ENCODE measurements at regions not wholly inside any gene's neighbourhood (a gene's known extent, or its start where the extent isn't known, plus 50 kb on each side); places are given as distances from the start of the nearest gene placed in this dataset.

DNA sequence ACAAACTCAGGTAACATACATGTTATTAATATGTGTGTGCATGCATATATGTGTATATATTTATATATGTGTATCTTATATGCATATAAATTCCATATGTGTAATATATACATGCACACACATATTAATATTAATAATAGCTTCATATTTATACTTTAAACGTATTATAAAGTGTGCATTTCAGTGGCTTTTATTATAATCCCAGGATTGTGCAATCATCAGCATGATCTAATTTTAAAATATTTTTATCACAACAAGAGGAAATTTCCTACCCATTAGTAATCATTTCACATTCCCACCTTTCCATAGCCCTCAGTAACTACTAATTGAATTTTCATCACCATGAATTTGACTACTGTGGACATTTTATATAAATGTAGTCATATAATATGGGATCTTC, 2211.9 kb upstream of the TENM3 start:
- DNase-seq (ENCODE audit: low read depth, low spot score): no peak
- Histone ChIP-seq H3K27me3 (ENCODE audit: insufficient read depth, insufficient read length) (no peaks in the 10 kb centered on the region), H3K9ac (ENCODE audit: insufficient read length, low read depth) (no peak overlapping the region), H3K9me3 (ENCODE audit: insufficient read depth, low read length) (no peaks in the 10 kb centered on the region), H3K4me3 (ENCODE audit: insufficient read length, low read depth) (no peak overlapping the region), H3K4me1 (ENCODE audit: insufficient read depth, insufficient read length) (no peaks in the 10 kb centered on the region), H3K36me3 (ENCODE audit: insufficient read depth, insufficient read length, low read length) (no peaks in the 10 kb centered on the region)
- TF ChIP-seq ZNF274 (IDR thresholded peaks at IDR 0.05; ENCODE audit: low read depth, low read length) (no peak), SUZ12 (IDR thresholded peaks at IDR 0.05; ENCODE audit: extremely low read depth, insufficient read depth, insufficient read length) (no peak), YY1 (IDR thresholded peaks at IDR 0.05; ENCODE audit: insufficient read depth, insufficient read length) (no peak)

DNA sequence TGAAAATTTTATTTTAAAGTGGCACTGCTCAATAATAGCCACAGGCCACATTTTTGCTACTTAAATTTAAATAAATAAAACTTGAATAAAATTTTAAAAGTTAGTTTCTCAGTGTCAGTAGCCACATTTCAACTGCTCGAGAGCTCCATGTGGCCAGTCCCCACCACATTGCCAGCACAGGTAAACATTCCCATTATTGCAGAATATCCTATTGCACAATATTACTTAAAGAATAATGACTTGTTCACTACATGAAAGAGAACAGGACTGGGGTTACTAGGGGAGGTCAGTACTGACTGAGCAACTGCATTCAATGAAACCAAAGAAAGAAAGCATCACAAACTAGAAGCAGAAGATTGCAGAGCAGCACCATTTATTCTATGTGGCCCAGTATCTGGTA, 2201.6 kb upstream of the TENM3 start:
- Histone ChIP-seq H3K9me3 (ENCODE audit: insufficient read depth, low read length) (no peaks in the 10 kb centered on the region), H3K4me1 (ENCODE audit: insufficient read depth, insufficient read length) (no peaks in the 10 kb centered on the region), H3K4me3 (ENCODE audit: insufficient read length, low read depth) (no peak overlapping the region), H3K36me3 (ENCODE audit: insufficient read depth, insufficient read length, low read length) (no peaks in the 10 kb centered on the region), H3K9ac (ENCODE audit: insufficient read length, low read depth) (no peak overlapping the region), H3K27me3 (ENCODE audit: insufficient read depth, insufficient read length) (no peaks in the 10 kb centered on the region)
- DNase-seq (ENCODE audit: low read depth, low spot score): no peak
- TF ChIP-seq YY1 (IDR thresholded peaks at IDR 0.05; ENCODE audit: insufficient read depth, insufficient read length) (no peak), ZNF274 (IDR thresholded peaks at IDR 0.05; ENCODE audit: low read depth, low read length) (no peak), SUZ12 (IDR thresholded peaks at IDR 0.05; ENCODE audit: extremely low read depth, insufficient read depth, insufficient read length) (no peak)

DNA sequence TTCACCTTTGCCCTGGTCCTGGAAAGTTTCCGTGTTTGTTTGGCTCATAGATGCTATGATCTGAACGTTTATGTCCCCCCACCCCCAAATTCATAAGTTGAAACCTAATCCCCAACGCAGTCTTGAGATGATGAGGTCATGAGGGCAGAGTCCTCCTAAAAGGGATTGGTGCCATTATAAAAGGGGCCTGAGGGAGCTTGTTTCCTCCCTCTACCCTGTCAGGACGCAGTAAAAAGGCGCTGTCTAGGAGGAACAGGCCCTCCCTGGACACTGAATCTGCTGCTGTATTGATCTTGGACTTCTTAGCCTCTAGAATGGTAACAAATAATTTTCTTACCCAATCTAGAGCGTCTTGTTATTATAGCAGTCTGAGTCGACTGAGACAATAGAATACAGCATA, 2190.6 kb upstream of the TENM3 start:
- no peak for DNase-seq (ENCODE audit: low read depth, low spot score)
- Histone ChIP-seq H3K4me3 (ENCODE audit: insufficient read length, low read depth) (no peak overlapping the region), H3K9me3 (ENCODE audit: insufficient read depth, low read length) (no peaks in the 10 kb centered on the region), H3K27me3 (ENCODE audit: insufficient read depth, insufficient read length) (no peaks in the 10 kb centered on the region), H3K36me3 (ENCODE audit: insufficient read depth, insufficient read length, low read length) (no peaks in the 10 kb centered on the region), H3K4me1 (ENCODE audit: insufficient read depth, insufficient read length) (no peaks in the 10 kb centered on the region), H3K9ac (ENCODE audit: insufficient read length, low read depth) (no peak overlapping the region)
- no peak for TF ChIP-seq SUZ12 (IDR thresholded peaks at IDR 0.05; ENCODE audit: extremely low read depth, insufficient read depth, insufficient read length)
- no peak for TF ChIP-seq ZNF274 (IDR thresholded peaks at IDR 0.05; ENCODE audit: low read depth, low read length)
- no peak for TF ChIP-seq YY1 (IDR thresholded peaks at IDR 0.05; ENCODE audit: insufficient read depth, insufficient read length)

DNA sequence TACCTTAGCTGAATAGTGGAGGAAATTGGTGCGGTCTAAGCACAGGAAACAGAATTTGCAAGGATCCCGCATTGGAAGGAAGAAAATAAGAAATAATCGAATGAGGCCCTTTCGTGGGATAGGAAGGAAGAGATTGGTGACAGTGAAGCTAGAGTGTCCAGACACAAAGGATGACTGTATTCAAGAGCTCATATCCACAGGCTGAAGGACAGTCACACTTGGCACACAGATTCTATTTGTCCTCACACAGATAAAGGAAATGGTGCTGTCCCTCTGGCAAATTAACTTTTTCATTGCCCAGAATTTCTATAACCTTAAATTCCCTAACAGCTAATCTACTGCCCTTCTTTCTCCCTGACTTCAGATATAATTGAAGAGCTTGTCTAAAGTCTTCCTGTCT, 2188.9 kb upstream of the TENM3 start:
- TF ChIP-seq SUZ12 (IDR thresholded peaks at IDR 0.05; ENCODE audit: extremely low read depth, insufficient read depth, insufficient read length) (no peak), ZNF274 (IDR thresholded peaks at IDR 0.05; ENCODE audit: low read depth, low read length) (no peak), YY1 (IDR thresholded peaks at IDR 0.05; ENCODE audit: insufficient read depth, insufficient read length) (no peak)
- H3K9me3 ChIP-seq (ENCODE audit: insufficient read depth, low read length): no peaks in the 10 kb centered on the region
- H3K27me3 ChIP-seq (ENCODE audit: insufficient read depth, insufficient read length): peaks cover 2% of the 10 kb centered on the region
- H3K4me3 ChIP-seq (ENCODE audit: insufficient read length, low read depth): no peak overlapping the region
- no peak overlapping the region for H3K9ac ChIP-seq (ENCODE audit: insufficient read length, low read depth)
- H3K4me1 ChIP-seq (ENCODE audit: insufficient read depth, insufficient read length): no peaks in the 10 kb centered on the region
- no peaks in the 10 kb centered on the region for H3K36me3 ChIP-seq (ENCODE audit: insufficient read depth, insufficient read length, low read length)
- DNase-seq (ENCODE audit: low read depth, low spot score): no peak

DNA sequence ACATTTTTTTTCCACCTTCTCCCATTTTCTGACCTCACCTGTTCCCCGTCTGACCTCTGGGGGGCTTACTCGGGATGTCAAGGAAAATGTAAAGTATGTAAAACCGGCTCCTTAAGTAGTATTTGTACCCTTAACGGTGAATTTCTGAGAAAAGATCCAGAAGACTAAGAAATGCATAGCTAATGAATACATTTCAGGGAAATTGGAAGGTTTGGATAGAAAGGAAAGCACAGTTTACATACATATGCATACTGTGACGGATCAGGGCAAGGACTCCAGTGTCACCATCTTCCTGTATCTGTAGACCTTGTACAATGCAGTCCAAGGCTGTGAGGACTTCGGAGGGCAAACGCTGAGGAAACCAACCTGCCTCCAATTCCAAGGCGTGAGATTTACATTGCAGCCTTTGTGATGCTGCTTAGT, 2185.9 kb upstream of the TENM3 start:
- no peaks in the 10 kb centered on the region for H3K9me3 ChIP-seq (ENCODE audit: insufficient read depth, low read length)
- no peak for TF ChIP-seq ZNF274 (IDR thresholded peaks at IDR 0.05; ENCODE audit: low read depth, low read length)
- TF ChIP-seq SUZ12 (IDR thresholded peaks at IDR 0.05; ENCODE audit: extremely low read depth, insufficient read depth, insufficient read length): no peak
- no peak for TF ChIP-seq YY1 (IDR thresholded peaks at IDR 0.05; ENCODE audit: insufficient read depth, insufficient read length)
- H3K4me3 ChIP-seq (ENCODE audit: insufficient read length, low read depth): peak overlapping the region; percentile 69
- H3K36me3 ChIP-seq (ENCODE audit: insufficient read depth, insufficient read length, low read length): no peaks in the 10 kb centered on the region
- peak overlapping the region; percentile 70 for H3K9ac ChIP-seq (ENCODE audit: insufficient read length, low read depth)
- peaks cover 27% of the 10 kb centered on the region for H3K27me3 ChIP-seq (ENCODE audit: insufficient read depth, insufficient read length)
- DNase-seq (ENCODE audit: low read depth, low spot score): peak; percentile 13
- H3K4me1 ChIP-seq (ENCODE audit: insufficient read depth, insufficient read length): no peaks in the 10 kb centered on the region

DNA sequence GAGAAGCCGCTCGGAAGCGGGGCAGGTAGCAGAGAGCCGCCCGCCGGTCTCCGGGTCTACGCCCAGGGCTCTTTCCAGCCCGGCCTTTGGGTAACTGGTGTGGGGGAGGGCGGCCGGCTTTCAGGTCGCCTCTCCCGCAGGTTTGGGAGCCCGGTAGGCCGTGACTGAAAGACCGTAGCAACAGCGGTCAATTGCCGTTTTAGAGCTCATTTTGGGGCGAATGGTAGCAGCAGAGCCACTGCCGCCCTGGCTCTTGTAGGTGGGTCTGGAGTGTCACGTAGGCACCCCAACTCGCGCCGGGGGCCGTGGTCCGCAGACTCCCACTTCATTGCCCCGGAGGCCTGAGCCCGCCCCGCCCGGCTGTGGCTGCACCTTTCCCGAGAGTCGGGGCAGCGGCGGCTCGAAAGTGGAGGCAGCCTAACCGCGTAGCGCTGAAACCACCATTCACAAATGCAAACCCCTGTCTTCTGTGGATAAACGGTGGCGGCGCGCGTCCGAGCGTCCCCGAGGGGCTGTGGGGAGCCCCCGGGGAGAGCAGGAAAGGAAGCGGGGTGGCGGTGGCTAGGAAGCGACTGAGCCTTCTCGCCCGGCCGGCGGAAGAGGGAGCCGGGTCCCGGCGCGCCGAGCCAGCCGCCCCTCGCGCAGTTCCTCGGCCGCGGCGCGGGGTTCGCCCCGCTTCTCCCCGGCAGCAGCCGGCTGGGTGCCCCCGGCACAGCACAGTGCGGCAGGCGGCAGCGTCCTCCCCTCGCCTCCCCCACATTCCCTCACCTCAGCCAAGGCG, 2185.1 kb upstream of the TENM3 start:
- Histone ChIP-seq H3K9ac (ENCODE audit: insufficient read length, low read depth) (peak overlapping the region; percentile 70), H3K9me3 (ENCODE audit: insufficient read depth, low read length) (no peaks in the 10 kb centered on the region), H3K36me3 (ENCODE audit: insufficient read depth, insufficient read length, low read length) (no peaks in the 10 kb centered on the region), H3K27me3 (ENCODE audit: insufficient read depth, insufficient read length) (peaks cover 27% of the 10 kb centered on the region), H3K4me3 (ENCODE audit: insufficient read length, low read depth) (peak overlapping the region; percentile 69), H3K4me1 (ENCODE audit: insufficient read depth, insufficient read length) (no peaks in the 10 kb centered on the region)
- DNase-seq (ENCODE audit: low read depth, low spot score): peak; percentile 5
- TF ChIP-seq ZNF274 (IDR thresholded peaks at IDR 0.05; ENCODE audit: low read depth, low read length): no peak

DNA sequence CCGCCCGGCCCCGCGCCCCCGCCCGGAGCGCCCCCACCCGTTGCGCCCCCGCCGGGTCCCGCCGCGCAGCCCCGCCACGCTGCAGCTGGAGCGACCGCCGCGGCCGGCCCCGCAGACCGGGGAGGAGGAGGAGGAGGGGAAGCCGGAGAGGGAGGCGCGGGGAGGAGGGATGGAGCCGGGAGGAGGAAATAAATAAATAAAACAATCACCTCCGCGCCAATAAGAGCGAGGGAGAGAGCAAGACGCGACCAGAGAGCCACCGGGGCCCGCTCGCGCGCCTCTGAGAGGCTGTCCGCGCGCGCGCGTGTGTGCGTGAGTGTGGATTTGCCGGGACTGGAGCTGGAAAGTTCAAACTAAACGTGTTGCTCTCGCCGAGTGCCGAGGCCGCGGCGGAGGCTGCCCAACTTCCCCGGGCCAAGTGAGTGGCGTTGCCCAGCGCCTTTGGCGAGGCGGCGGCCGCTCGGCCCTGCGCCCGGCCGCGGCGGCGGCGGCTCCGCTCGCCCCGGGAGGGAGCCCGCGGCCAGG, 2184.4 kb upstream of the TENM3 start:
- H3K4me3 ChIP-seq (ENCODE audit: insufficient read length, low read depth): peak overlapping the region; percentile 69
- TF ChIP-seq SUZ12 (IDR thresholded peaks at IDR 0.05; ENCODE audit: extremely low read depth, insufficient read depth, insufficient read length) (peak; percentile 6), YY1 (IDR thresholded peaks at IDR 0.05; ENCODE audit: insufficient read depth, insufficient read length) (no peak), ZNF274 (IDR thresholded peaks at IDR 0.05; ENCODE audit: low read depth, low read length) (no peak)

More for the DNA sequence above, 2184.4 kb upstream of the TENM3 start:
- Histone ChIP-seq H3K36me3 (ENCODE audit: insufficient read depth, insufficient read length, low read length) (no peaks in the 10 kb centered on the region), H3K27me3 (ENCODE audit: insufficient read depth, insufficient read length) (peaks cover 27% of the 10 kb centered on the region), H3K9me3 (ENCODE audit: insufficient read depth, low read length) (no peaks in the 10 kb centered on the region), H3K4me1 (ENCODE audit: insufficient read depth, insufficient read length) (no peaks in the 10 kb centered on the region), H3K9ac (ENCODE audit: insufficient read length, low read depth) (peak overlapping the region; percentile 76)
- peak; percentile 22 for DNase-seq (ENCODE audit: low read depth, low spot score)

All from NT2/D1 (cell line).